Colonic mucosa (tissue), 4 donors: ENCODE measurements at regions not wholly inside any gene's neighbourhood (a gene's known extent, or its start where the extent isn't known, plus 50 kb on each side); places are given as distances from the start of the nearest gene placed in this dataset.
A peak's percentile ranks its signal among the peaks of the same experiment; 100 is the strongest.

Experiments used
- DNase-seq: peaks from one replicate; pipeline ENCODE4 v3.0.0-alpha.2; 2020
- H3K27ac ChIP-seq: fragments of 200-600 bp; one replicate; pipeline ENCODE4 v1.8.0; 2021
- H3K27me3 ChIP-seq: fragments of 200-600 bp; one replicate; pipeline ENCODE4 v1.8.0; 2021
- H3K36me3 ChIP-seq: fragments of 200-600 bp; one replicate; pipeline ENCODE4 v1.8.0; 2021
- H3K4me1 ChIP-seq: fragments of 200-600 bp; one replicate; pipeline ENCODE4 v1.8.0; 2021; ENCODE audit warnings: mild to moderate bottlenecking
- H3K4me3 ChIP-seq: fragments of 200-600 bp; one replicate; pipeline ENCODE4 v1.8.0; 2021
- H3K9ac ChIP-seq, 2 donors: one replicate each; pipeline ENCODE4 v1.7.0; 2013; ENCODE audit warnings: control low read depth in 2 of 2, low read depth in 2 of 2, low read length in 2 of 2
- H3K9me3 ChIP-seq: fragments of 200-600 bp; one replicate; pipeline ENCODE4 v1.8.0; 2021
- intact Hi-C: fragments of 100-400 bp; cut with DNase I; formaldehyde crosslinking; loops from one replicate; pipeline ENCODE4 v1.14.1; 2022
- TF ChIP-seq, protein P1 (sequence below): fragments of 200-600 bp; IDR thresholded peaks from one replicate; pipeline ENCODE4 v1.8.0; 2022; ENCODE audit warnings: antibody characterized with exemption, mild to moderate bottlenecking
- donor health status: healthy.
- donor health status: DM: no; HTN: no; CAD: no.
- donor health status: DM: no; HTN: no; CAD: no.

DNA sequence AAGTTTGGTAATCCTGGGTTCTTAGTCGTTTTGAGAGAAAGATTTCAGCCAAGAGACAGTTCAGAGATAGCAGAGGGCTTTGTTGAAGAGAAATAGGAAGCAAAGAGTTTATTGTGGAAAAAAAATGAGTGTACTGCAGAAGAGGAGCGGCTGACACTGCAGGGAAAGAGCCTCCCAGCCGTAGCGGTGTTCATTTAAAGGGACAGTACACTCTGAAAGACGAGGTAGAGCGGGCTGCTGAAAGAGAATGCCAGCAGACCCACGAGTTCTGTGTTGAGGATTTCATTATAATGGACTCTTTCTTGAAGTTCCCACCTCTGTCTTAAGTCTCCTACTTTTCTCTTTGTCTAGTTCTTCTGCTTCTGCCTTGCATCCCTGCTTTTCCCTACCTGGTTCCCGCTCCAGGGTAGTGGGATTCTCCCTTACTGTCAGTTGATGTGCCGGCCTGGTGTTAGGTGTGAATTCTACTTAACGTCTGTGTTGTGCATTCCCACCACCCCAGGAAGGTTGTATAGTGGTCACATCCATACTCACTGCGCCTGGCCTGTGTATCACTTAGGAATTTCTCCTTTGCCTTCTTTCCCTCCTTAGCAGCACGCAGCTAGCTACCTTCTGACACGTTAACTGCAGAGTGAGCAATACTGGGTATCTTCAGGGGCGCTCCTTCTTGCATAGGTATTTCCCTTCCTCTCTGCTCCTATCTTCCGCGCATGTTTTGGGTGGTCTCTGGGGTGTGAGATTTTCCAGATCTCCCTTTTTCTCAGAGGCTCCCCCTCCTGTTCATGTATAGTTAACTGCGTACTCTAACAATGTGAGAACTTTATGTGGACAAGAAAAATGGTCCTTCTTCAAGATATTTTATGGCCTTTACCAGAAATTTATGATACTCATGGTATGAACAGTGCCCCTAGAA is 164.5 kb downstream of the PTH2R start:
- intact Hi-C loops: no loop called here
- no peaks in the 10 kb centered on the region for H3K9me3 ChIP-seq
- TF ChIP-seq, protein P1, sequence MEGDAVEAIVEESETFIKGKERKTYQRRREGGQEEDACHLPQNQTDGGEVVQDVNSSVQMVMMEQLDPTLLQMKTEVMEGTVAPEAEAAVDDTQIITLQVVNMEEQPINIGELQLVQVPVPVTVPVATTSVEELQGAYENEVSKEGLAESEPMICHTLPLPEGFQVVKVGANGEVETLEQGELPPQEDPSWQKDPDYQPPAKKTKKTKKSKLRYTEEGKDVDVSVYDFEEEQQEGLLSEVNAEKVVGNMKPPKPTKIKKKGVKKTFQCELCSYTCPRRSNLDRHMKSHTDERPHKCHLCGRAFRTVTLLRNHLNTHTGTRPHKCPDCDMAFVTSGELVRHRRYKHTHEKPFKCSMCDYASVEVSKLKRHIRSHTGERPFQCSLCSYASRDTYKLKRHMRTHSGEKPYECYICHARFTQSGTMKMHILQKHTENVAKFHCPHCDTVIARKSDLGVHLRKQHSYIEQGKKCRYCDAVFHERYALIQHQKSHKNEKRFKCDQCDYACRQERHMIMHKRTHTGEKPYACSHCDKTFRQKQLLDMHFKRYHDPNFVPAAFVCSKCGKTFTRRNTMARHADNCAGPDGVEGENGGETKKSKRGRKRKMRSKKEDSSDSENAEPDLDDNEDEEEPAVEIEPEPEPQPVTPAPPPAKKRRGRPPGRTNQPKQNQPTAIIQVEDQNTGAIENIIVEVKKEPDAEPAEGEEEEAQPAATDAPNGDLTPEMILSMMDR: no peak
- H3K27ac ChIP-seq: no peak overlapping the region
- no peaks in the 10 kb centered on the region for H3K4me1 ChIP-seq
- no peak overlapping the region for H3K9ac ChIP-seq
- no peak overlapping the region for H3K4me3 ChIP-seq
- H3K27me3 ChIP-seq: no peaks in the 10 kb centered on the region
- no peaks in the 10 kb centered on the region for H3K36me3 ChIP-seq
- no peak for DNase-seq

DNA sequence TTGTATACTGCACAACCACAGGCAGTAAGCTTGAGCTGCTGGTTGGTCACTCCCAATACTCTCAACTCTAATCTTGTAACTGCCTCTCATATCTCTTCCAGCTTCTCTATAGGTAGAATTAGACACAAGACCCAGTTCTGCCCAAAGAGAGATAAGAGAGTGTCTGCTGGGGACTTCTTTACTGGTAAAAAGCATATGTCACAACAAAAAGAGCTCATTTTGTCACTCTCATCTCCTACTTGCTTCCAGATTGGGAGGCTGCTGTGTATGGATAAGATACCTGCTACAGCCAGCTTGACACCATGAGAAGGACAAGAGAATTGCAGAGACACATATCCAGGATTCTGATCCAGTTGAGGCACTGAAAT is 165.2 kb downstream of the PTH2R start:
- Histone ChIP-seq H3K27me3 (no peaks in the 10 kb centered on the region), H3K27ac (no peak overlapping the region), H3K9ac (no peak overlapping the region), H3K4me3 (no peak overlapping the region), H3K36me3 (no peaks in the 10 kb centered on the region), H3K9me3 (no peaks in the 10 kb centered on the region), H3K4me1 (no peaks in the 10 kb centered on the region)
- DNase-seq: no peak
- TF ChIP-seq, protein P1: no peak
- intact Hi-C loops: no loop called here

DNA sequence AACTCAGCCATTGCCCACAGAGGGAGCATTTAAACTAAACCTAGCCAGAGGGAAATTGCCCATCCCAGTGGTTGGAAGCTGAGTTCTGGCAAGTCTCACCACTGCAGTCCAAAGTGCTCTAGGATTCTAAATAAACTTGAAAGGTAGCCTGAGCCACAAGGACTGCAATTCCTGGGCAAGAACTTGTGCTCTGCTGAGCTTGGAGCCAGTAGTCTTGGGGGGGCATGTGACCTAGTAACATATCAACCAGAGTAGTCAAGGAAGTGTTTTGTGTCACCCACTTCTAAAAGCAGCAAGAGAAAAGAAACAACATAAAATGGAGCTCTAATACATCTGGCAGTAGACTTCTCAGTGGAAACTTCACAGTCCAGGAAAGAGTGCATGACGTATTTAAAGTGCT is 167.0 kb downstream of the PTH2R start:
- H3K4me3 ChIP-seq: no peak overlapping the region
- no peak overlapping the region for H3K9ac ChIP-seq
- H3K27me3 ChIP-seq: no peaks in the 10 kb centered on the region
- no peaks in the 10 kb centered on the region for H3K4me1 ChIP-seq
- no peaks in the 10 kb centered on the region for H3K9me3 ChIP-seq
- no peaks in the 10 kb centered on the region for H3K36me3 ChIP-seq
- intact Hi-C loops: no loop called here
- H3K27ac ChIP-seq: no peak overlapping the region
- TF ChIP-seq, protein P1: no peak
- DNase-seq: peak; percentile 20

DNA sequence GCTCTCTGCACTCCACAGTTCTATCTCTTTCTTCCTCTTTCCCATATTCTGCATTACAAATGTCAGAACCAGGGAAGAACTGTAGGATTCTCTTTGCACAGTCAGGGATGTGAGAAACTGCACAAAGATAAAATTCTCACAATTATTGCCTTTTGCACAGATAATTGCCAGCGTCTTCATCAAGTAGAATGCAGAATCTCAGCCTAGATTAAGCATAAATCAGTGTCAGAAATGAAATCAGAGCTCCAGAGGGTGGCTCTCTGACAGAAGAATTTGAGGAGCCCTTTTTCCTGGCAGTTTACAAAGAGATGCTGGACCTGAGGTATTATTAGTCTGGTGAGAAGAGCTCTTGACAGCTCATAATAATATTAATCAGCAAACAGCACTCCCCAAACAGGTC is 173.1 kb downstream of the PTH2R start:
- Histone ChIP-seq H3K4me3 (no peak overlapping the region), H3K36me3 (no peaks in the 10 kb centered on the region), H3K27me3 (no peaks in the 10 kb centered on the region), H3K9me3 (no peaks in the 10 kb centered on the region), H3K4me1 (no peaks in the 10 kb centered on the region), H3K27ac (no peak overlapping the region), H3K9ac (no peak overlapping the region)
- TF ChIP-seq, protein P1: no peak
- intact Hi-C loops: no loop called here
- DNase-seq: no peak

DNA sequence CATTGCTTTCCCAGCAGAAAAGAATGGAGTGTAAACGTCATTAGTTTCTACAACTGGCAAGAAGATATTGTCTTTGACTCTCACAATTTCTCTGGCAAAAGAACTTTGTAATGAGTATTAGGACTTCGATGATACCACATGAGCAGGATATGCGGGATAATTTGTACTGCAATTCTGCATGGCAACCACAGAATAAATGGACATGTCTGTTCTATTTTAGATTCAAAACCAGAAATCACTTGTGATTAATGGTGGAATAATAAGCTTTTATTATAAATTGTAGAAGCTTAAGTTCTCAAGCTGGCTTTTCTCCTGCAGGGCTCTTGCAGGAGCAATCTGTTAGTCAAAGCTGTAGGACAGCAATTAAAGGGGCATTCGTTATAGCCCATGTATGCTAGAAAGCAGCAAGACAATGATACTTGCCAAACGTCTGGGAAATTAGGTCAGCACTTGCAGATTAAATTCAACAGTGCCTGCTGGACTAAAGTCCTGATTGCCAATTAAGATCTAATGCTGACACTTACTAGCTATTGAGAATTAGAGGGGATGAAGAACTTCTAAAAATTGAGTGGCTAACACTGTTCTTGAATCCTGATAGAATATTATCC is 177.9 kb downstream of the PTH2R start:
- H3K4me3 ChIP-seq: no peak overlapping the region
- H3K9ac ChIP-seq: no peak overlapping the region
- no peaks in the 10 kb centered on the region for H3K36me3 ChIP-seq
- H3K27me3 ChIP-seq: no peaks in the 10 kb centered on the region
- intact Hi-C loops: no loop called here
- H3K27ac ChIP-seq: no peak overlapping the region
- H3K9me3 ChIP-seq: no peaks in the 10 kb centered on the region
- no peak for DNase-seq
- no peaks in the 10 kb centered on the region for H3K4me1 ChIP-seq
- TF ChIP-seq, protein P1: no peak
